ENCODE measurements at regions not wholly inside any gene's neighbourhood (a gene's known extent, or its start where the extent isn't known, plus 50 kb on each side); places are given as distances from the start of the nearest gene placed in this dataset.

DNA sequence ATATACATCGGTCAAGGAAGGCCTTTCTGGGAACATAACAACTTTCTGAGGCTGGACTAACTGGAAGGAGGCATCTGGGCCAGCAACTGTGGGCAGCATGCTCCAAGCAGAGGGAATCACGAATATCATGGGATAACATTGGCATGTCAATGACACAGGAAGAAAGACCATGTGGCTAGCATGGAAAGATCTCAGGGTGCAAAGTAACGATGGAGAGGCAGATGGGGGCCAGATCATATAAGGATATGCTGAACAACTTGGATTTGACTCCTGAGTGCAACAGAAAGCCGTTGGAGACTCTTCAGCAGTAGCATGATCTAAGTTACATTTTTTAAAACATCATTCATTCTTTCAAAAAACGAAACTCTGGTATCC, 133.6 kb downstream of the FOXI3 start:
- no peak for TF ChIP-seq CTCF (IDR thresholded peaks at IDR 0.05; ENCODE audit: low read depth, low read length, poor library complexity, severe bottlenecking)
- no peak for TF ChIP-seq EZH2phosphoT487 (IDR thresholded peaks at IDR 0.05; ENCODE audit: borderline replicate concordance, low read length)
